HG02798 (cell line): ENCODE measurements at regions not wholly inside any gene's neighbourhood (a gene's known extent, or its start where the extent isn't known, plus 50 kb on each side); places are given as distances from the start of the nearest gene placed in this dataset.
A peak's percentile ranks its signal among the peaks of the same experiment; 100 is the strongest.
"Not testable (repeated sequence)": the region's sequence is repeated elsewhere in the genome, so short reads cannot be mapped to it uniquely, and the experiment has no call there.

Source experiments
- ATAC-seq: cut with Tn5 transposase; IDR thresholded peaks from one replicate; pipeline ENCODE4 v1.9.1; 2021; ENCODE audit warnings: mild to moderate bottlenecking; ENCODE audit not compliant: unreplicated experiment, poor library complexity

DNA sequence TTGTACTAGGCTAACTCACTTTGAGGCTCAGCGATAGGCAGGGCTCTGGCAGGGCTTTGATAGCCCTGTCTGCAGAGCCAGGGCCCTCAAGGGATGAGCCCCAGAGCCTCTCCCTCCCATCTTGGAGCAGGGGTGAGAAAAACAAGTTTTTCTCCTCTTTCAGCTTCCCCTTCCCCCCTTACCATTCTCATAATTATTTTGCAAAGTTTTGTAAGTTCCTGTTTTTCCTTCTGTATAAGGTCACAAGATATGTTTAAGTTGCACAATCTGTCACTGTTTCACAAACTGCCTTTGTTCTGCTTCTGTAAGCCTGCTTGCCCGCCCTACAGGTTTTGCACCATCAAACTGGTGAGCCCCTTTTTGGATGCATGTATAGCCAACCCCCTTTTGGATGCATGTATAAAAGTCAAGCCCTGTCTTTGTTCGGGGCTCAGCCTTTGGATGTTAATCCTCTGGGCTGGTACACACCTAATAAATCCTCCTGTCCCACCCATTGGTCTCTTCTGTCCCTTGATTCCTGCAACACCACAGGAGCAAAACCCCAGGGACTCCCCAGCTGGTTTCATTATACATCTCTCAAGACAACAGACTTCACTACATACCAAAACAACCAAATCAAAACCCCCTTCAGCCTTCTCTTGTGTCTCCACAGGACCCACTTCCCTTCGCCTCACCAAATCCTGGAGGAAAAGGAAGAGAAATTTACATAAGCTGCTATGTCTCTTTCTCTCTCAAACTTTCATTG lies 52.5 kb upstream of the RESF1 start:
- no peak for ATAC-seq

DNA sequence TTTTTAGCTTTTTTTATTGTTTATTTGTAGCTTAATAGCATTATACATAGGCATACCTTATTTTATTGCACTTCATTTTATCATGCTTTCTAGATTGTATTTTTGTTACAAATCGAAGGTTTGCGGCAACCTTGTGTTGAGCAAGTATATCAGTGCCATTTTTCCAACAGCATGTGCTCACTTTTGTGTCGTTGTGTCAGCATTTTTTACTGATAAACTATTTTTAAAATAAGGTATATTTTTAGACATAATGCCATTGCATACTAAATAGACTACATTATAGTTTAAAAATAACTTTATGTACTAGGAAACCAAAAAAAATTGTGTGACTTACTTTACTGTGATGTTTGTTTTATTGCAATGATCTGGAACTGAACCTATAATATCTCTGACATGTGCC lies 56.2 kb upstream of the RESF1 start:
- no peak for ATAC-seq

DNA sequence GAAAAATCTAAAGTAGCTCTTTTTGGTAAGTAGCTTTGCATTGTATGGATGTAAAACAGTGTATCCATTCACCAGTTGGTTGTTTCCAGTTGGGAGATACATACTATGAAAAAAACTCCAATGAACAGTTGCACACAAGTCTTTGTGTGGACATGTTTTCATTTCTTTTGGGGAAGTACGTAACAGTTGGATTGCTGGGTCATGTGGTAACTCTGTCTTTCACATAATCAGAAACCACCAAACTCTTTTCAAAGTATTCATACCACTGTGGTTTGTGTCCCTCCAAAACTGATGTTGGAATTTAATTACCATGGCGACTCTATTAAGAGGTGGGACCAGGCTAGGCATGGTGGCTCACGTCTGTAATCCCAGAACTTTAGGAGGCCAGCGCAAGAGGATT lies 58.9 kb upstream of the RESF1 start:
- ATAC-seq: no peak

DNA sequence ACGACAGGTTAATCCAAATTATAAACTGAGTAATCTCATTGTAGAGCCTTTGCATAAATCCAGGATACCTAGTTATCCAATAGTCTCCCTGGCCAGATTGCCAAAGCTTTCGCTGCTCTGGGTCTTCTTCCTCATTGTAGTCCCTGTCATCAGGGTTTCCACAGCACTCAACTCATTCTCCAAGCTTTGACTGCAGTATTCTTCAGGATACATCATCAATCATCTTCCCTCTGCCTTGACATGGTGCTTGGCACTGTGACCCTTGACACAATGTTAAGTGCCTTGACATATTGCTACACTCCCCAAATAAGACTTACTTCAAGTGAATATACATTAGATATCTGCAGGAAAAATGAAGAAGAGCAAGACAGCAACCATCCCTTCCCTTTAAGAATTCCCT lies 60.1 kb upstream of the RESF1 start:
- ATAC-seq: no peak

DNA sequence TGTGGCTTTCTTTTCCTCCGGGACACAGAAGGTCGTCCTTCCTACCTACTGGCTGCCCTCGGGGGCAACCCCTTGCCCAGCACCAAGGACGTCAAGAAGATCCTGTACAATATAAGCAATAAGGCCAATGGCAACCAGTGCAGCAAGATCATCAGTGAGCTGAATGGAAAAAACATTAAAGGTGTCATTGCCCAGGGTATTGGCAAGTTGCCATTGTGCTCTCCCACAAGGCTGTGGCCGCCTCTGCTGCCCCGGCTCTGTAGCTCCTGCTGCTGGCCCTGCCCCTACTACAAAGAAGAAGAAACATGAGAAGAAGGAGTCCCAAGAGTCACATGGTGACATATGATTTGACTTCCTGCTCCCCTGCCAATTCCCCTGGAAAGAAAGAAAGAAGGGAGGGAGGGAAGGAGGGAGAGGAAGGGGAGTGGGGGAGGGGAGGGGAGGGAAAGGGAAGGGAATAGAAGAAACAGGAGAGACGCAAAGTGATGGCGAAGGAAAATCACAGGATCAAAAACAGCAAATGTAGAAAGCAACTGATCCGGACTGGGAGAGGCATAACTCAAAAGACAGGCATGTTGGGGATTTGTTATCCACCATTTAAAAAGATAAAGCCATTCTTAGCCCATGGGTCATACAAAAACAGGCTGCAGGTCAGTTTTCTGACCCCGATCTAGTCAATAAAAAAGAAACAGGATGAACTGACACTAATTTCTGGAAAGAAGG lies 61.3 kb upstream of the RESF1 start:
- no peak for ATAC-seq

DNA sequence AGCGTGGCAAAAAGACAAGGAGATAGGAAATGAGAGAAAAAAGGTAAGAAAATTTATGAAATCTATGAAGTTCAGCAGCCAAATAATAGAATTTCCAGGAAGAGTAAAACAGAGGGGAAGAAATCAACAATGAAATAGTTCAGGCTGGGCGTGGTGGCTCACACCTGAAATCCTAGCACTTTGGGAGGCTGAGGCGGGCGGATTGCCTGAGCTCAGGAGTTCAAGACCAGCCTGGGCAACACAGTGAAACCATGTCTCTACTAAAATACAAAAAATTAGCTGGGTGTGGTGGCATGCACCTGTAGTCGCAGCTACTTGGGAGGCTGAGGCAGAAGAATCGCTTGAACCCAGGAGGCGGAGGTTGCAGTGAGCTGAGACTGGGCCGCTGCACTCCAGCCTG lies 62.1 kb upstream of the RESF1 start:
- not testable (repeated sequence) for ATAC-seq

DNA sequence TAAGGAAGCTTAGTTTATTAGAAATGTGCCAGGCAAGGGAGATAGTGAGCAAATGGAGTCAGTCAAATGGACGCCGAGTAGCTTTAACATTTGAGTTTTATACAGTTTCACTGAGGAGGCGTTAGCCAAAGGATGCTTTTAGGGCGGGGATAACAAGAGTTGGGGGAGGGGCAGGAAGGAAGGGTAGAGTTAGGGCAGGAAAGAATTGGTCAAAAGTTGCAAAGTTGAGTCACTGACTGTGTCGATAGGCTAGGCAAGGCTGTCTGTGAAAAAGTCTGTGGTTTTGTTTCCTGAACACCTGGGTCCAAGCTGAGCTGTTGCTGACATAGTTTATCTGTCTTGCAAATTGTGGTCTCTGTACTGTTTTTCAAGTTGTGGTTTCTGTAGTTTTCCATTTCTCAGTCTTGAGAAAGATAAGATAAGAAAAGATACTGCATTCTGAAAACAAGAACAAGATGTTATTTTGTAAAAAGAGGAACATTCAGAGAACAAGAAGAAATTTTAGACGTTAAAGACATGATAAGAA lies 62.6 kb upstream of the RESF1 start:
- peak; percentile 99 for ATAC-seq

DNA sequence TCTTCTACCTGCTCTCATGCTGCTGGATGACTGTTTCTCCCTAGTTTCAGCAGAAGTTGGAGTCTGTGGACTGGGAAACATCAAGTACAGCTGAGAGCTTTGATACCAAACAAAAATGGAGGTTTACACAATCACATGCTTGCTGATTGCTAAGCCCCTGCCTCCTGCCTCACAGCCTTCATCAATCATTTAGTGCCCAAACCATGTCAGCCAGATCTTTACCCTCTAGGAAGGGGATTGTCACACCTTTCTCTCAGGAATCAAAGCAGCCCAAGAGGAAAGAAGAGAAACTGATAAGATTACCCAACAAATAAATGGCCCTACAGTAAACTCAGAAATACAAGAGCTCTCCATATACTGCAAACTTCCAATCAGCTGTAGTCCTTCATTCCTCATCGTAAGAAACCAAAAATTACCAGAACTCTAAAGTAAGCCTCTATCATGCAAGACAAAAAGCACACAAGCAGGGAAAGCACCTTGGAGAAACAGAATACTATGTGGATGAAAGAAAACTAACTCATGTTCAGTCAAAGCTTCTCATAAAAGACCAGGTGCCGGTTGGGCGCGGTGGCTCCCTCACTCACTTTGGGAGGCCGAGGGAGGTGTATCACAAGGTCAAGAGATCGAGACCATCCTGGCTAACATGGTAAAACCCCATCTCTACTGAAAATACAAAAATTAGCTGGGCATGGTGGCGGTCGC lies 63.6 kb upstream of the RESF1 start:
- no peak for ATAC-seq

DNA sequence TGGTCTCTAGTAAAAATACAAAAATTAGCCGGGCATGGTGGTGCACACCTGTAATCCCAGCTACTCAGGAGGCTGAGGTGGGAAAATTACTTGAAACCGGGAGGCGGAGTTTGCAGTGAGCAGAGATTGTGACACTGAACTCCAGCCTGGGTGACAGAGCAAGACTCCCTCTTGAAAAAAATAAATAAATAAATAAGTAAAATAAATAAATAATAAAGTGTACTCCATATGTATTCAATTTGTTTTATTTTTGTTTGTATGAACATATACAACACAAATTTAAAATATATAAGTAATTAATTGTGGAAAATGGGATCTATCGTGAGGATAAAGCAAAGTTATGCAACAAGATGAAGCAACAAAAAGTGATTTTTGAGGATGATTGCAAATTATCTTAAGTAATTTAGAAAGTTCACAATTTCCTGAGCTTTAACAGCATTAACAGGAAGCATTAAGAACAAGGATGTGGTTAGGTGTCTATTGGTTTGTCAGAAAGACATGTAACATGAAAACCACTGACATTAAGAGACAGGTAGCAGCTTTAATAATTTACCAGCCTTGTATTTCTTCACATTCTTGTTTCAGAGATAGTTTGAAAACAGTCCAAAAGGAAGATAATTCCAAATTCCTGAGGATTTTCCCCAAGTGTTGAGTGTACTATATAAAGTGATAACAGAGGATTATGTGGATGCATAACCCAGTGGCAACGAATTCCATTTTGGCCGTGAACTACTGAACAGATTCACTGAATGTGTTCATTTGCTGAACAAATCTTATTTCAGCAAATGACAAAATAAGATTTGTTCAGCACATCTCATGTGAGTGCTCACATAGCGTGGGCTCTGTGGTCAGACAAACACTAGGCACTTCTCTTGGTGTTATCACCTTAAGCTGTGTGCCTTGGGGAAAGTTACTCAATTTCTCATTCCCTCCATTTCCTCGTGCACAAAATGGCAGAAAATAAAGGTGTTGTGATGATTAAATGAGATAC lies 68.6 kb upstream of the RESF1 start:
- ATAC-seq: peak; percentile 53

DNA sequence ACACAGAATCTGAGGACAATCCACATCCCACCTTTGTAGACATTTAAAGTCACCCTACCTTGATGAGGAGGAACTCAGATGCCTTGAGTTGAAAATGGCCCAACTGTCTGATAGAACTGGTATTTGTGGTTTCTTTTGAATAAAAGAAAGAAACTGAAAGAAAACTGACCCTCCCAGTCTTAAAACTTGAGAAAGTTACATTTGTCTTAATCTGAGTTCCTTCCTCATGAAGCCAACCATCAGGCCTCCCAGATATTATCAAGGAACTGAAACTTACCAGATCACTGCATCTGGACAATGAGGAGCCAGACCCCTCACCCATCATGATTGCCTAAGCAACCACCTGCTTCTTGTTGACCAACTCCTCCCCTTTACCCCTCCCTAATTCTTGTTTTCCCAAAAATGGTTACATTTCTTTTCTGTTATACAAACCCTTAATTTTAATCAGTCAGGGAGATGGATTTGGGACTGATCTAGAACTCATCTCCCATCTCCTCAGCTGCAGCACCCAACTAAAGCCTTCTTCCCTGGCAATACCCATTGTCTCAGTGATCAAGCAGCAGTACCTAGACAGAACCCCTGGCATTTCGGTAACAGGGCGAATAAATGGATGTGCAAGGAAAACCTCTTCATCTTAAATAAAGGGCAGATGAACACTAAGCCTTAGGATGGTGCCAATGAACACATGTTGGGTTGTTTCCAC lies 72.0 kb upstream of the RESF1 start:
- ATAC-seq: no peak

DNA sequence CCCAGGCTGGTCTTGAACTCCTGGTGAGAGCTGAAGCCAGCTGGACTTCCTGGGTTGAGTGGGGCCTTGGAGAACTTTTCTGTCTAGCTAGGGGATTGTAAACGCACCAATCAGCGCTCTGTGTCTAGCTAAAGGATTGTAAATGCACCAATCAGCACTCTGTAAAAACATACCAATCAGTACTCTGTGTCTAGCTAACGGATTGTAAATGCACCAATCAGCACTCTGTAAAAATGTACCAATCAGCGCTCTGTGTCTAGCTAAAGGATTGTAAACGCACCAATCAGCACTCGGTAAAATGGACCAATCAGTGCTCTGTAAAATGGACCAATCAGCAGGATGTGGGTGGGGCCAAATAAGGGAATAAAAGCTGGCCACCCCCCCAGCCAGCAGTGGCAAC lies 76.5 kb upstream of the RESF1 start:
- ATAC-seq: not testable (repeated sequence)

DNA sequence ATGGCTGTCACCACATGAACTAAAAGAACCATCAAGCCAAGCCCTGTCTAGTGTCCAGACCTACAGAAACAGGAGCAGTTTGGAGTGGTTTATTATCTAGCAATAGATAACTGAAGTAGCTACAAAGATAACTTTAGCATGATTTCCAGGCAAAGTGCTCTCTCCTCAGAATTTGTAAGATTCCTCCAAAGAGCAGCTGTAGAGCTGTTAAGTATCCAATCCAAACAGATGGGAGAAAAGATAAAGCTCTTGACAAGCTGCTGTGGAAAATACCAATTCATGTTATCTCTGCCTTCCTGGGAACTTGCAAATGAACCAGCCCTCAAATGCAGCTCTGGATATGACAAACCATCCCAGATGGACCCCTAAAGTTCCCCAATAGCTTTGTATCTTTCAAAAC lies 78.9 kb upstream of the RESF1 start:
- ATAC-seq: no peak

DNA sequence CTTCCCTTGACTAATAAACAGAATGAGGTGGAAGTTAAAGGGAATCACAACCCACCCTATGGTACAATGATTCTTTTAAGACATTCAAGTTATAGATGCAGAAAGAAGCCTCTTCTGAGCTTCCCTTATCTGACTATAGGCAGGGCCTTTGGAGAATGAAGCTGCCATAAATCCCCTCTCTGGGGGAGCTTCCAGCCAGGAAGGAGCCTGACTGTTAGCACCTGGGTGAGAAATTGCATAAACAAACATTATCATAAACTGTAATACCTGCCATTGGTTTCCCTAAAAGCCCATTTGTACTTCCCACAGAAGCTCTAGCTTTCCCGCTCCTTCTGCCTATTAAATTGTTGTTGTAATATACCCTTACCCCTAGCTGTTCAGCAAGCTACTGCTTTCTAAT lies 81.3 kb upstream of the RESF1 start:
- ATAC-seq: no peak

DNA sequence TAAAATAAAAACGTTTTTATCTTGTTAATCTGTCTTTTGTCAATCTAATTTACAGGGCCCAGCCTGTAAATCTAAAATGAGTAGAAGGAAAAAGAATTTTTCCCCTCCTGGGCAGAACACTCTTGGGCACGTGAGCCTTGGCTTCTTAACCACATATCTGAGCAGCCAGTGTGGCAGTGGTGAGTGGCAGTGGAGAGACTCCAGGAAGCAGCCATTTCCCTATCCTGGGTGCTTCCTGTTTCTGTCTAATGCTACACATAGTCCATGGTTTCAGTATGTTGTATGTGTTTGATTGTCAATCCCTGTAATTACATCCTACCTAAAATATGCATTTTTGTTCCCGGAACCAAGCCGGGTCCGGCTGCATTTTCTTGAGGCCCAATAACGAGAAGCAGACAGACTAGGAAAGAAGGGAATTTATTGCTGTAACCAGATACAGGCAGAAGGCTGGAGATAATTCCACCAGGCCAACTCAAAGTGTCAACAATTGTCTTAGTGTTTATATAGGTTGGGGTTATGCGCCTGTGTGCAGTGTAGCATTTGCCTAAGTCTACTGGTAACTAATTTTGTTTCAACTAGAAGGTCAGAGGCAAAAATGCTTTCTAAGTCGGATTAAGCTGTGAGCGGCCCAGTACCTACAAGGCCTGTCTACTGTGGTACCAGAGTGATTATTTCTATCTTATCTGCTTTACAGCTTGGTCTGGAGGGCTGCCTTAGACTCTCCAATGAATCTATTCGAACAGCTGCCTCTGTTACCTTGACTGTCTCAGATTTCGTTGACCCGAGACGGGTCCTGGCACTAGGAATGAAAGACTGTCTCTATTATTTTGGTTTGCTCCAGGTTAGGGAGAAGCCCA lies 82.4 kb upstream of the RESF1 start:
- ATAC-seq: no peak

DNA sequence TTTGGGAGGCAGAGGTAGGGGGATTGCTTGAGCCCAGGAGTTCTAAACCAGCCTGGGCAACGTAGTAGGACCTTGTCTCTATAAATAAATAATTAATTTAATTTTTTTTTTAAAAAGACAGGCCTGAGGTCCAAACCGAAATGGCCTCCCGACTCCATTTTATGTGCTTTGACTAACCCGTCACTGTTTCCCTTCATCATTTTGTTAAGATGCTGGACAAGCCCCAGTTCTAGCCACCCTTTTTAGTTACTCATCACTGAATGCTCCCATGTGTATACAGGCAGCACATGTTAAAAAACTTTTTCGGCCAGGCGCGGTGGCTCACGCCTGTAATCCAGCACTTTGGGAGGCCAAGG lies 83.6 kb upstream of the RESF1 start:
- ATAC-seq: no peak

DNA sequence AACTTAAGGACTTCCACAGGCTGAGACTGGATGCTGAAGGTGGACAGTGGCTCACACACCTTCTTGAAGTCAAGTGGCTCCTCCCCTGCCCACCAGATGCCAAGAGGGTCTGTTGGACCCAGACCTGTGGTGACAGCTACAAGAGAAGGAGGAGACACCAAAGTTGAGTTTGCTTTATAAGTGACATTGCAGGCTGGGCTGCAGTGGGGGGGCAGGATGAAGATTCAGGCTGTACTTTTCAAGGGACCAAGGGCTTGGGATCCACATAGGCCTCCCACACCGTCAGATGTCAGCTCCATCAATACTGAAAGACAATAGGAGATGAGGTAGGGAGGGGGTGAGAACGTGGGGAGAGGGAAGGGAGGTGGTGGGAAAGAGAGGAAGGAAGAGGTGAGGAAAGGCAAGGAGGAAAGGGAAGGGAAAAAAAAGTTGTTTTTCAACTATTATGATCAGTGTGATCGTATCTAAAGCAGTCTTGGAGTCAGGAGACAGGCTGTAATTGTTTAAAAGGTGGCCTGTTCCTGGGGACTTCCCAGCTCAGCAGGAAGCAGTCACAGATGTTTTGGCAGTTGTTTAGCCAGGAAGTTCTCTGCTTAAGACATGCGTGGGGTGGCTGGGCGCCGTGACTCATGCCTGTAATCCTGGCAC lies 84.1 kb upstream of the RESF1 start:
- peak; percentile 91 for ATAC-seq

DNA sequence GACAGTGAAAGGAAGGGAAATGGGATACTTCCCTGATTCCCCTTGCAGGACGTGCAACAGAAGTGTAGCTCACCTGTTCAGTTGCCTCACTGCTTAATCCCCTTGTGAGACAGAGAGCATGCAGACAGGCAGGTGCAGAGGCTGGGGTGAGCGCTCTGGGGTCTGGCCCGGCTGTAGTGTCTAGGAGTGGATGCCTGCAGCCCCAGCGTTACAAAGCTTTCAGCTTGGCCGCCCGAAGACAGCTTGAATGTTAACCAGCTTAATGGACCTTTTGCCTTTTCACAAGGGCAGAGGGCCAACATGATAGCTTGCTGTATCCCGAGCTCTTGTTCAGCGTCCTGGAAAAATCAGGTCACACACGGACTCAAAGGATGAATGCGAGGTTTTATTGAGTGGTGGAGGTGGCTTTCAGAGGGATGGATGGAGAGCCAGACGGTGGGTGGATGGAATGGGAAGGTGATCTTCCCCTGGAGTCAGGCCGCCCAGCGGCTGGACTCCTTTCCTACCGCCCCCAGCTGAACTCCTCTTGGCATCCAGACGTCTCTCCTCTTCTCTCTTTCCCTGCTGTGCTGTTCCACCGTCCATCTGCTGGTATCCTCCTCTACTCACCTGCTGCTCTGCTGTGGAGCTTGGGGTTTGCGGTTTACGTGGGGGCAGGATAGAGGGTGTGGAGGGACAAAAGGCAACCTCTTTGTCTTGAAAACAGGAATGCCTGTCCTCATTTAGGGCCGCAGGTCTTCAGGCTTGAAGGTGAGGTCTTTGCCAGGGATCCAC lies 86.2 kb upstream of the RESF1 start:
- ATAC-seq: no peak
